Calu3 (cell line): ENCODE measurements at regions not wholly inside any gene's neighbourhood (a gene's known extent, or its start where the extent isn't known, plus 50 kb on each side); places are given as distances from the start of the nearest gene placed in this dataset.

Experiments used
- BruUV-seq: library from RNA; stranded (reverse); fragments of 400-500 nt; replicated peaks from 2 replicates; lab custom pipeline; 2021; lab: Mats Ljungman, UMichigan
- CTCF ChIA-PET: fragments of 300-600 bp; sonication (Branson Sonifier 250); formaldehyde crosslinking; loops from one replicate; lab custom pipeline; 2022; ENCODE audit warnings: antibody characterized with exemption; lab: Charles Lee
- DNase-seq: peaks from one replicate; pipeline ENCODE4 v3.0.0; 2022
- H3K27ac Mint-ChIP-seq: one replicate; pipeline ENCODE4 v1.8.0; 2022; ENCODE audit warnings: mixed read lengths; ENCODE audit not compliant: unreplicated experiment
- H3K27me3 Mint-ChIP-seq: one replicate; pipeline ENCODE4 v1.8.0; 2022; ENCODE audit warnings: mixed read lengths; ENCODE audit not compliant: unreplicated experiment
- H3K36me3 Mint-ChIP-seq: one replicate; pipeline ENCODE4 v1.8.0; 2022; ENCODE audit warnings: mild to moderate bottlenecking, moderate library complexity, mixed read lengths; ENCODE audit not compliant: insufficient read depth, unreplicated experiment
- H3K4me1 Mint-ChIP-seq: one replicate; pipeline ENCODE4 v1.8.0; 2022; ENCODE audit warnings: mild to moderate bottlenecking, low read depth, mixed read lengths; ENCODE audit not compliant: unreplicated experiment
- H3K4me3 Mint-ChIP-seq: one replicate; pipeline ENCODE4 v1.8.0; 2022; ENCODE audit warnings: mild to moderate bottlenecking, low read depth, moderate library complexity, mixed read lengths; ENCODE audit not compliant: unreplicated experiment
- H3K9me3 Mint-ChIP-seq: one replicate; pipeline ENCODE4 v1.8.0; 2022; ENCODE audit warnings: low read depth, mixed read lengths; ENCODE audit not compliant: unreplicated experiment
- intact Hi-C: fragments of 100-400 bp; cut with micrococcal nuclease; formaldehyde crosslinking; loops from one replicate; pipeline ENCODE4 v1.10.0; 2022; ENCODE audit not compliant: unreplicated experiment
- TF ChIP-seq, protein P1 (sequence below): fragments of 200-600 bp; IDR thresholded peaks from one replicate; pipeline ENCODE4 v1.8.0; 2022; ENCODE audit warnings: antibody characterized with exemption; ENCODE audit not compliant: unreplicated experiment

DNA sequence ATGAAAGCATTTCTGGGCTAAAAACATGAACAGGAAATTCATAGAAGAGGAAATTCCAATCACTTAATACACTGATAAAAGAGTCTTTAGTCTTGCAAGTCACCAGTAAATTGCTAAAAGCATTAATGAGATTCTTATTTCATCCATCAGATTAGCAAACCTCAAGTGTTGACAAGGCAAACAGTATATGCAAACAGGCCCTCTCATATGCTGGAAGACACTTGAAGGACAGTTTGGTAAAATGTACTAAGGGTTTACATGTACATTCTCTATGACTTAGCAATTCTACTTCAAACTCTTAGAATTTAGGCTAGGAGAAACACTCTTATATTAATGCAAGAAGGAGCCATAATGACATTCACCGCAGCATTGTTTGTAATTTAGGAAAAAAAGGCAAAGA lies 586.1 kb upstream of the GBE1 start:
- no peaks in the 10 kb centered on the region for H3K4me1 Mint-ChIP-seq
- intact Hi-C loops, result no loop called here
- no peak for DNase-seq
- no peak overlapping the region for H3K27ac Mint-ChIP-seq
- H3K27me3 Mint-ChIP-seq, result no peaks in the 10 kb centered on the region
- peaks cover 3% of the 10 kb centered on the region for H3K9me3 Mint-ChIP-seq
- H3K4me3 Mint-ChIP-seq, result no peak overlapping the region
- H3K36me3 Mint-ChIP-seq, result no peaks in the 10 kb centered on the region
- TF ChIP-seq, protein P1, sequence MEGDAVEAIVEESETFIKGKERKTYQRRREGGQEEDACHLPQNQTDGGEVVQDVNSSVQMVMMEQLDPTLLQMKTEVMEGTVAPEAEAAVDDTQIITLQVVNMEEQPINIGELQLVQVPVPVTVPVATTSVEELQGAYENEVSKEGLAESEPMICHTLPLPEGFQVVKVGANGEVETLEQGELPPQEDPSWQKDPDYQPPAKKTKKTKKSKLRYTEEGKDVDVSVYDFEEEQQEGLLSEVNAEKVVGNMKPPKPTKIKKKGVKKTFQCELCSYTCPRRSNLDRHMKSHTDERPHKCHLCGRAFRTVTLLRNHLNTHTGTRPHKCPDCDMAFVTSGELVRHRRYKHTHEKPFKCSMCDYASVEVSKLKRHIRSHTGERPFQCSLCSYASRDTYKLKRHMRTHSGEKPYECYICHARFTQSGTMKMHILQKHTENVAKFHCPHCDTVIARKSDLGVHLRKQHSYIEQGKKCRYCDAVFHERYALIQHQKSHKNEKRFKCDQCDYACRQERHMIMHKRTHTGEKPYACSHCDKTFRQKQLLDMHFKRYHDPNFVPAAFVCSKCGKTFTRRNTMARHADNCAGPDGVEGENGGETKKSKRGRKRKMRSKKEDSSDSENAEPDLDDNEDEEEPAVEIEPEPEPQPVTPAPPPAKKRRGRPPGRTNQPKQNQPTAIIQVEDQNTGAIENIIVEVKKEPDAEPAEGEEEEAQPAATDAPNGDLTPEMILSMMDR, result no peak
- BruUV-seq, result no TSS peak
- CTCF ChIA-PET, result no interaction called here

DNA sequence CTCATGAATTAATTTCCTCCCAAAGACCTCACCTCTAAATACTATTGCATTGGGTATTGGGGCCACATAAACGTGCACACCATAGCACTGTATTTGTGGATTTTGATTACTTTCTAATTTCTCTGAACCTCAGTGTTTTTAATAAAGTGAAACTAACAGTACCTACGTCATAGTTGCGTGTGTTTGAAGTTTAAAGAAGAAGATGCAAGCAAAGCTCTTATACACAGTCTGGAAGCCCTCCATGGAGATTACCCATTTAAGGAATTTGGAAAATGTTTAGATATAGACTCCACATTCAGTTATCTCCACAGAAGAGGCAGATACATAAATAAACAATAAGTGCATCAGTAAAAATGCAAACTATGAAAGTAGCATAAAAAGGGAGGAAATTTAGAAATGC lies 581.1 kb upstream of the GBE1 start:
- CTCF ChIA-PET, result no interaction called here
- Mint-ChIP-seq H3K27me3 (no peaks in the 10 kb centered on the region), H3K4me1 (no peaks in the 10 kb centered on the region), H3K27ac (no peak overlapping the region), H3K4me3 (peak overlapping the region; percentile 44), H3K36me3 (no peaks in the 10 kb centered on the region), H3K9me3 (no peaks in the 10 kb centered on the region)
- TF ChIP-seq, protein P1, result no peak
- intact Hi-C loops, result no loop called here
- DNase-seq, result no peak
- no TSS peak for BruUV-seq

DNA sequence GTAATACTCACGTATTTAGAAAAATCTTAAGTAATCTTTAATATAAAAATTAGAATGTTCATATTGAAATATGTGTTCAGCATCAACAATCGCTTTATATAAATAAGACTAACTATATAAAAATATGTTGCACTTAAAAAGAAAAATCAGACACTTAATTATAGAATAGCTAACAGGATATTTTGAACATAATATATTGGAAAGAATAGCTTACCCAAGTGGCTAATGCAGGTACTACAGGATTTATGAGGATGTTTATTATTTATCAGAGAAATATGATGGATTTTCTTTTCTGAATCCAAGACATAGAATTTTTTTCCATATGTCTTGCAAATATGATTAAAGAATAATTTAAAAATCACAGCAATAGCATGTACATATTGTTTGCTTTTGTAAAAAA lies 567.9 kb upstream of the GBE1 start:
- no peaks in the 10 kb centered on the region for H3K27me3 Mint-ChIP-seq
- H3K36me3 Mint-ChIP-seq, result no peaks in the 10 kb centered on the region
- no peaks in the 10 kb centered on the region for H3K9me3 Mint-ChIP-seq
- no peak overlapping the region for H3K4me3 Mint-ChIP-seq
- TF ChIP-seq, protein P1, result no peak
- CTCF ChIA-PET, result no interaction called here
- BruUV-seq, result no TSS peak
- intact Hi-C loops, result no loop called here
- no peak overlapping the region for H3K27ac Mint-ChIP-seq
- H3K4me1 Mint-ChIP-seq, result no peaks in the 10 kb centered on the region
- DNase-seq, result no peak

DNA sequence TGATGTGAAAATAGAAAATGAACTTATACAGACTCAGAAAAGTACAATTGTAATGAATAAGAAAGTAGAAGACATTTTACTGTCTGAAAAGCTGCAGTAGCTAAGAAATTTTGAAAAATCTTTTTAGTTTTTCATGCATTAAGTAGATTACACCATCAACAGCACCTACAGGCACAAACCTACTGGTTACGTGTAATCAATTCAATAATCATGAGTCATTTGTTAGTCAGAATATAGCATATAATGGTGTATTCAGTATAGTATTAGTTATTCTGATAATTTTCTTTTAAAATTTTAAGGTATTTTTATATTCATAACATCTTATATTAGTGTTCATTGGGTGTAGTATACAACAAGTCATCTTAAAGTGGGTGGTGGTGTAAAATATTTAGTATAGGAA lies 550.5 kb upstream of the GBE1 start:
- DNase-seq, result no peak
- H3K4me3 Mint-ChIP-seq, result no peak overlapping the region
- H3K4me1 Mint-ChIP-seq, result no peaks in the 10 kb centered on the region
- TF ChIP-seq, protein P1, result no peak
- no peaks in the 10 kb centered on the region for H3K27me3 Mint-ChIP-seq
- no TSS peak for BruUV-seq
- H3K27ac Mint-ChIP-seq, result no peak overlapping the region
- intact Hi-C loops, result no loop called here
- peaks cover under 1% of the 10 kb centered on the region for H3K9me3 Mint-ChIP-seq
- H3K36me3 Mint-ChIP-seq, result no peaks in the 10 kb centered on the region
- CTCF ChIA-PET, result no interaction called here

DNA sequence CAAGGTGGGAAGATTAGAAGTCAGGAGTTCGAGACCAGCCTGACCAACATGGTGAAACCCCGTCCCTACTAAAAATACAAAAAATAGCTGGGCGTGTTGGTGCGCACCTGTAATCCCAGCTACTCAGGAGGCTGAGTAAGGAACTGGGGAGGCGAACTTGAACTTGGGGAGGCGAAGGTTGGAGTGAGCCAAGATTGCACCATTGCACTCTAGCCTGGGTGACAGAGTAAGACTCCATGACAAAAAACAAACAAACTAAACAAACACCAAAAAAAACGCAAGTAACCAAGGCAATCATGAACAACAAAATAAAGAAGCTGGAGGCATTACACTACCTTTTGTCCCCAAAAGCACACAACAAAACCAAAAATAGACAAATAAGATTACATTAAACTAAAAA lies 547.3 kb upstream of the GBE1 start:
- CTCF ChIA-PET, result no interaction called here
- Mint-ChIP-seq H3K4me3 (no peak overlapping the region), H3K36me3 (no peaks in the 10 kb centered on the region), H3K9me3 (peaks cover 7% of the 10 kb centered on the region), H3K27ac (no peak overlapping the region), H3K27me3 (no peaks in the 10 kb centered on the region), H3K4me1 (no peaks in the 10 kb centered on the region)
- TF ChIP-seq, protein P1, result no peak
- no TSS peak for BruUV-seq
- intact Hi-C loops, result no loop called here
- no peak for DNase-seq
